NCI-H446 (cell line): ENCODE measurements at regions not wholly inside any gene's neighbourhood (a gene's known extent, or its start where the extent isn't known, plus 50 kb on each side); places are given as distances from the start of the nearest gene placed in this dataset.
A peak's percentile ranks its signal among the peaks of the same experiment; 100 is the strongest.

Experiments
- DNase-seq, 2 experiments: peaks; one replicate each; lab custom pipeline; 2025; lab: John Stamatoyannopoulos, UW

GRCh38 chr4:100130964-100131363 is 59.3 kb downstream of the DDIT4L start:
- DNase-seq = no peak

DNA sequence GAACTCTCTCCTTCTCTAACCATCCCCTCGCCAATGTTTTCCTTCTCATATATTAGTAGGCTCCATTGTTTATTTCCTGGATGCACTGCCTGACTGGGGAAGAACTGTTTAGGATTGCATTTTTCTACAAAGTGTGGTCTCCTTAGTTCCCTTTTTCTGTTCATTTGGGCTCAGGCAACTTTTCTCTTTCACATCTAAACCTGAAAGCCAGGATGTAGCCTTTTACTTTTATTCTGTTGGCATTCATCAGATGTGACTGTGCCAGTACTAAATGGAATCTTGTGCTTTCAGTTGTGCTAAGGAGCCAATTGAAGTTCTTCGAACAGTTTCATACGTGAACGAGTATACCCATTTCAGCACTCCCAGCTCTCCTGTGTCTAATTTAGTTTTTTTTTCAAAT is 59.8 kb downstream of the DDIT4L start:
- DNase-seq = no peak

- DNase-seq = no peak
These were observed 60.5 kb downstream of the DDIT4L start for GRCh38 chr4:100129774-100130173.

DNA sequence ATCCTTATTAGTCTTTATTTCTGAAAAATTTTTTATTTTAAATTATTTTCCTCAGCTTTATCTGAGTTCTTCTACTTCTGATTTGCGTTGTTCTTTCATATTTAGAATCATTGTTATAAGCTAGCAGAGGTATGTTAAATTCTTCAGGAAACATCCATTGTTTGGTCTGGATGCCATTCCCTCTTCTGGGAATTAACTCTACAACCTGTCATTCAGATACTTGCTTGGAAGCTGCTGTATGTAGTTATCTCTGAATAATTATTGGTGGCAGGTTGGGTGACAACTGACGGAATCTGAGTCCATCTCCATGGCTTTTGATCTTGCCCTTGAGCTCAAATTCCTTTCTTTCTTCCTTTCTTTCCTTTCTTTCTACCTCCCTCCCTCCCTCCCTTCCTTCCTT is 61.9 kb downstream of the DDIT4L start:
- no peak for DNase-seq

DNA sequence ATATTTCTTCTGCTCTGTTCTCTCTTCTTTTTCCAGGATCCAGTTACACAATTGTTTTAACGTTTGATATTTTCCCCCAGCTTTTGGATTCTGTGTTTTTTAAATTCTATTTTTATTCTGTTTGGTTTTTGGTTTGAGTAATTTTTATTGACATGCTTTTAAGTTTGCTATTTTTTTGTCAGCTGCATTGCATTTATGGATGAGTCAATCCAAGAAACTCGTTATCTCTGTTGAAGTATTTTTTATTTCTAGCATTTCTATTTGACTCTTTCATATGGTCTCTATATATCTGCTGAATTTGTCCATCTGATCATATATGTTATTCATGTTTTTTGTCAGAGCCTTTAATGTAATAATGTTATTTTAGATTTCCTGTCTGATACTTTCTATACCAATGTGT is 65.6 kb downstream of the DDIT4L start:
- no peak for DNase-seq

GRCh38 chr4:100118181-100118580 is 72.1 kb downstream of the DDIT4L start:
- DNase-seq = no peak

- DNase-seq = no peak
These were observed 72.5 kb downstream of the DDIT4L start for GRCh38 chr4:100117750-100118149.

DNA sequence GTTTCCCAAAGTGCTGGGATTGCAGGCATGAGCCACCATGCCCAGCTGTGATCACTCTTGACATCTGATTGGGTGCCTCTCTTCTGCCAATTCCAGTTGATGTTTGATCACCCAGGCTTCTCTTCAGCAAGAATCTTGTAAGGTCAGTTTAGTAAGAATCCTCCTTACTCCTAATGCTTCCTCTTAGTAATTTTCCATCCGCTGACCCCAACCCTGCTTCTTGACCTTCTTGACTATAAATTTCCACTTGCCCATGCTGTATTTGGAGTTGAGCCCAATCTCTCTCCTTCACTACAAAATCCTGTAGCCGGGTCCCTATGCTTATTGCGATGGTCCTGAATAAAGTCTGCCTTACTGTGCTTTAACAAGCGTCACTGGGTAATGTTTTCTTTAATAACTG is 75.4 kb downstream of the DDIT4L start:
- DNase-seq = no peak

GRCh38 chr4:100113732-100114131 is 76.5 kb downstream of the DDIT4L start:
- DNase-seq = no peak

GRCh38 chr4:100113096-100113495 is 77.2 kb downstream of the DDIT4L start:
- DNase-seq = no peak

- DNase-seq = no peak
These were observed 80.3 kb downstream of the DDIT4L start for GRCh38 chr4:100109921-100110320.

DNA sequence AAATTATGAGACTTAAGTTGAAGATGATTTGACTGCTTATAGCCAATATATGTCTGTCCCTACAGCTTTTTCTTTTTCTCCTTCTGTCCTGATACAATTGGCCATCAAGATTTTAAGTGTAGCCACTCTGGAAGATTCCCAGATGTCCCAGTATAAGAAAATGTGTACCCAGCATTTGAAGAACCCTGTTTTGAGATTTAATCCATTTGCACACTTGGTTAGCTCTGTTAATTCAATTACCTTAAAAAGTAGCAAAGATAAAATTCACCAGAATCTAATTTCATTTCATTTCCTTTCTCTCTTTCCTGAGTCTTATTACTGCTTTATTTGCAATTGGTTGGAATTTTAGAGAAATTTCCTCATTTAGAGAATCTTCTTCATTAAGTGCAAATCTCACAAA is 81.4 kb downstream of the DDIT4L start:
- DNase-seq = no peak

GRCh38 chr4:100106982-100107381 is 83.3 kb downstream of the DDIT4L start:
- DNase-seq = no peak

- no peak for DNase-seq
These were observed 86.6 kb downstream of the DDIT4L start for GRCh38 chr4:100103671-100104070.

- DNase-seq = no peak
These were observed 89.3 kb downstream of the DDIT4L start for GRCh38 chr4:100100985-100101384.

DNA sequence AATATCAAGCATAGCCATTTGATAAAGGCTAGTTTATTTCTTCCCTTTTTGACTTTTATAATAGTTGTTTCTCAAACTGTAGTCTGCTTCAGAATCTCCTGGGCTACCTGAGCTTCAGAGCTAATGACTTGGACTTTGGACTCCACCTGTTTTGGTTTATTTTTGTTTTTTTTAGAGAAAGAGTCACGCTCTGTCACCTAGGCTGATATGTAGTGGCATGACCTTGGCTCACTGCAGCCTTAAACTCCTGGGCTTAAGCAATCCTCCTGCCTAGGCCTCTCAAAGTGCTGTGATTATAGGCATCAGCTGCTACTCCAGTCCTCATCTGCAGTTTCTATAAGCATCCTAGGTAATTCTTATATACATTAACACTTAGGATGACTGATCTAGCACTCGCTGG is 90.5 kb downstream of the DDIT4L start:
- no peak for DNase-seq

DNA sequence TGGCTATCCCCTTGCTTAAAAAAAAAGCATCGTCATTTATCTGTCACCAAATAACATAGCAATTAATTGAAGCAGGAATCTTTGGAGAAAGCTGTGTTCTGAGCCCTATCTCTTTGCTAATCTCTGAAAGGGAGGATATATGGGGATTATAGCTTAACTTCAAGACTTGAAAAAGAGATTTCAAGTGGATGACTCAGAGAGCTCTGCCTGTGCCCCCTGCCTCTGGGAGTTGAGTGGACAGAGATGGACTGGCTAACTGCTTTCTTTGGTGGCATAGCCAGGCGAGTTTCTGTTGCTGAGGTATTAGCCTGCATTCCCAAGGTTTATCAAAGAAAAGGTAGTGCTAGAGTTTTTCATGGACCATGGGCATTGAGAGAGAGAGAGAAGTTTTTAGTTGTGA is 91.6 kb downstream of the DDIT4L start:
- no peak for DNase-seq

DNA sequence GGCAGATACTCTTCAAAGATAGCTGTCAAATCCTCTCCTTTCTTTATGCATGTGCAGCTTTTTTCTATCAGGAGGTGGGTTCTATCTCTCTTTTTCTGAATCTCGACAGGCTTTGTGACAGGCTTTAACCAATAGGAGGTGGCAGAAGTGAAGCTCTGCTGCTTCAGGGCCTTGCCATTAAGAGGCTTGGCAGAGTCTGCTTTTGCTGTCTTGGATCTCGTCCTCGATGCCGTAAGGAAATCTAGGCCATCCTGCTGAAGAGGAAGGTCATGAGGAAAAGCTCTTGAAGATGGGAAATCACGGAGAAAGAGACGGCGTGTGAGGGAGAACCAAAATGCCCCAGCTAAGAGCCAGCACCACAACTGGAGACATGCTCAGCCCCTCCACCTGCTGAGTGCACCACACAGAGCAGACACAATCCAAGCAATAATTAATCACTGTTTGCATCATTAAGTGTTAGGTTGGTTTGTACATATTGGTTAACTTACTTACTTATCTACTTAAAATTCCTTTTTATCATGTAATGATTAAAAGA is 92.2 kb downstream of the DDIT4L start:
- peak in 1 of 2 experiments; percentile 6 for DNase-seq

- peak; percentile 21 to 51 for DNase-seq
These were observed 94.3 kb downstream of the DDIT4L start for GRCh38 chr4:100095729-100096595.

GRCh38 chr4:100093091-100093866 is 97.0 kb downstream of the DDIT4L start:
- DNase-seq = peak; percentile 71 to 88

GRCh38 chr4:100087743-100088142 is 102.5 kb downstream of the DDIT4L start:
- DNase-seq = no peak

- DNase-seq = no peak
These were observed 103.4 kb downstream of the DDIT4L start for GRCh38 chr4:100086766-100087431.
